Activated gamma-delta T cell (primary cell): ENCODE measurements at regions not wholly inside any gene's neighbourhood (a gene's known extent, or its start where the extent isn't known, plus 50 kb on each side); places are given as distances from the start of the nearest gene placed in this dataset.

Source experiments
- DNase-seq: peaks from one replicate; lab custom pipeline; 2025; lab: John Stamatoyannopoulos, UW

- no peak for DNase-seq
Observed at GRCh38 chr12:98217257-98217656, 298.1 kb upstream of the TMPO start.

GRCh38 chr12:98220636-98221035 is 294.8 kb upstream of the TMPO start:
- no peak for DNase-seq

GRCh38 chr12:98221243-98221808 is 294.1 kb upstream of the TMPO start:
- DNase-seq: no peak

- DNase-seq: no peak
Observed at GRCh38 chr12:98222135-98222534, 293.3 kb upstream of the TMPO start.

GRCh38 chr12:98224584-98225221 is 290.7 kb upstream of the TMPO start:
- DNase-seq: no peak

GRCh38 chr12:98227162-98227561 is 288.2 kb upstream of the TMPO start:
- DNase-seq: no peak

- DNase-seq: no peak
Observed at GRCh38 chr12:98228683-98229539, 286.5 kb upstream of the TMPO start.

- no peak for DNase-seq
Observed at GRCh38 chr12:98229540-98229924, 285.9 kb upstream of the TMPO start.

- DNase-seq: no peak
Observed at GRCh38 chr12:98232753-98233390, 282.5 kb upstream of the TMPO start.

- no peak for DNase-seq
Observed at GRCh38 chr12:98235301-98235700, 280.1 kb upstream of the TMPO start.

GRCh38 chr12:98238515-98239130 is 276.8 kb upstream of the TMPO start:
- no peak for DNase-seq

- no peak for DNase-seq
Observed at GRCh38 chr12:98243190-98243589, 272.2 kb upstream of the TMPO start.

GRCh38 chr12:98244136-98244535 is 271.3 kb upstream of the TMPO start:
- no peak for DNase-seq

- DNase-seq: no peak
Observed at GRCh38 chr12:98253207-98254037, 262.0 kb upstream of the TMPO start.

- no peak for DNase-seq
Observed at GRCh38 chr12:98256830-98257229, 258.6 kb upstream of the TMPO start.

- DNase-seq: no peak
Observed at GRCh38 chr12:98259693-98260092, 255.7 kb upstream of the TMPO start.

- no peak for DNase-seq
Observed at GRCh38 chr12:98260276-98260675, 255.1 kb upstream of the TMPO start.

GRCh38 chr12:98262902-98263301 is 252.5 kb upstream of the TMPO start:
- DNase-seq: no peak

GRCh38 chr12:98274430-98275130 is 240.8 kb upstream of the TMPO start:
- no peak for DNase-seq

- DNase-seq: no peak
Observed at GRCh38 chr12:98275131-98275475, 240.3 kb upstream of the TMPO start.

- no peak for DNase-seq
Observed at GRCh38 chr12:98280152-98280551, 235.2 kb upstream of the TMPO start.
